Osteocyte (in vitro differentiated cells): ENCODE measurements at regions not wholly inside any gene's neighbourhood (a gene's known extent, or its start where the extent isn't known, plus 50 kb on each side); places are given as distances from the start of the nearest gene placed in this dataset.
A peak's percentile ranks its signal among the peaks of the same experiment; 100 is the strongest.
"Not testable (repeated sequence)": the region's sequence is repeated elsewhere in the genome, so short reads cannot be mapped to it uniquely, and the experiment has no call there.

Source experiments
- DNase-seq: peaks from one replicate; pipeline ENCODE4 v3.0.0; 2021; ENCODE audit warnings: mixed read lengths; ENCODE audit not compliant: unreplicated experiment; ENCODE audit errors: extremely low spot score
- H3K27ac Mint-ChIP-seq: one replicate; pipeline ENCODE4 v1.8.0; 2021; ENCODE audit warnings: mild to moderate bottlenecking, mixed read lengths; ENCODE audit not compliant: unreplicated experiment
- H3K27me3 Mint-ChIP-seq: one replicate; pipeline ENCODE4 v1.8.0; 2021; ENCODE audit warnings: mixed read lengths; ENCODE audit not compliant: unreplicated experiment
- H3K36me3 Mint-ChIP-seq: one replicate; pipeline ENCODE4 v1.8.0; 2021; ENCODE audit warnings: mixed read lengths; ENCODE audit not compliant: unreplicated experiment
- H3K4me1 Mint-ChIP-seq: one replicate; pipeline ENCODE4 v1.8.0; 2021; ENCODE audit warnings: mixed read lengths; ENCODE audit not compliant: unreplicated experiment
- H3K4me3 Mint-ChIP-seq: one replicate; pipeline ENCODE4 v1.8.0; 2021; ENCODE audit warnings: mild to moderate bottlenecking, moderate library complexity, mixed read lengths; ENCODE audit not compliant: unreplicated experiment
- H3K9me3 Mint-ChIP-seq: one replicate; pipeline ENCODE4 v1.8.0; 2021; ENCODE audit warnings: mixed read lengths; ENCODE audit not compliant: unreplicated experiment
- TF ChIP-seq, protein P1 (sequence below): fragments of 200-600 bp; sonication (generic); IDR thresholded peaks from 2 replicates; pipeline ENCODE4 v1.5.0; 2021; ENCODE audit warnings: antibody characterized with exemption, mild to moderate bottlenecking, moderate library complexity

DNA sequence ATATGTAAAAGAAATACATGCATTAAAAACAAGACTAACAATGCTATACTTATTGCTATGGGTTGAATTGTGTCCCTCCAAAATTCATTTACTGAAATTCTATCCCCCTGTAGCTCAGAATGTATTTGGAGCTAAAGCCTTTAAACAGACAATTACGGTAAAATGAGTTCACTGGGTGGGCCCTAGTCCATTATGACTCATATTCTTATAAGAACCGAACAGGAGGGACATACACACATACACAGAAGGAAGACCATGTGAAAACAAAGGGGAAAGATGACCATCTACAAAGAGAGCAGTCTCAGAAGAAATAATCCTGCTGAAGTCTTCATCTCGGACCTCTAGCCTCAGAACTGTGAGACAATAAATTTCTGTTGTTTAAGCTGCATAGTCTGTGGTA, 77.1 kb upstream of the ANKS1B start:
- Mint-ChIP-seq H3K4me1 (no peaks in the 10 kb centered on the region), H3K27me3 (no peaks in the 10 kb centered on the region), H3K27ac (no peak overlapping the region), H3K9me3 (peaks cover 8% of the 10 kb centered on the region), H3K4me3 (no peak overlapping the region), H3K36me3 (peaks cover 37% of the 10 kb centered on the region)
- TF ChIP-seq, protein P1, sequence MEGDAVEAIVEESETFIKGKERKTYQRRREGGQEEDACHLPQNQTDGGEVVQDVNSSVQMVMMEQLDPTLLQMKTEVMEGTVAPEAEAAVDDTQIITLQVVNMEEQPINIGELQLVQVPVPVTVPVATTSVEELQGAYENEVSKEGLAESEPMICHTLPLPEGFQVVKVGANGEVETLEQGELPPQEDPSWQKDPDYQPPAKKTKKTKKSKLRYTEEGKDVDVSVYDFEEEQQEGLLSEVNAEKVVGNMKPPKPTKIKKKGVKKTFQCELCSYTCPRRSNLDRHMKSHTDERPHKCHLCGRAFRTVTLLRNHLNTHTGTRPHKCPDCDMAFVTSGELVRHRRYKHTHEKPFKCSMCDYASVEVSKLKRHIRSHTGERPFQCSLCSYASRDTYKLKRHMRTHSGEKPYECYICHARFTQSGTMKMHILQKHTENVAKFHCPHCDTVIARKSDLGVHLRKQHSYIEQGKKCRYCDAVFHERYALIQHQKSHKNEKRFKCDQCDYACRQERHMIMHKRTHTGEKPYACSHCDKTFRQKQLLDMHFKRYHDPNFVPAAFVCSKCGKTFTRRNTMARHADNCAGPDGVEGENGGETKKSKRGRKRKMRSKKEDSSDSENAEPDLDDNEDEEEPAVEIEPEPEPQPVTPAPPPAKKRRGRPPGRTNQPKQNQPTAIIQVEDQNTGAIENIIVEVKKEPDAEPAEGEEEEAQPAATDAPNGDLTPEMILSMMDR = no peak
- DNase-seq = no peak

DNA sequence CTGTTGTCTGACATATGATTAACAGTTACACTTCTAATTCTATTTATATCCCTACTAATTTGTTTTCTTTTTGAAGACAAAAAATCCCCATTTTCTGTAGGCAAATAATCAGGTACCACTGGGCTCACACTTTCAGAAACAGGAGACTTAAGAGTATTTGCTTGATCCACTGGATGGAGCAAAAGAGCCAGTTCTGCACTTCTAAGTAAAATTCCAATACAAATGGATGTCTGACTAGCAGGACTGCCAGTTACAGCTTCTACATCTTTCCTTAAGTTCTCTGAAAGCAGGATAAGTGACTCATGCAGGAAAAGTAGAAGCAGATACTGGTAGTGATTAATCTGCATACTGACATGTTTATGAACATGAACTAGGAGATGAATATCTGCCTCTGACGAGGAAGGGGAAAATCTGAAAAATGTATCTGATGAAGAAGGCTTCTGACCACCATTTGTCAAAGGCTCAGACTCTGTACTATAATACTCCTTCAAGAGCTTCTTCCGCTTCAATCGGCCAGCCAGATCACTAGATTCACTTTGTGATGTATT, 73.8 kb upstream of the ANKS1B start:
- Mint-ChIP-seq H3K36me3 (peaks cover 23% of the 10 kb centered on the region), H3K27me3 (no peaks in the 10 kb centered on the region), H3K9me3 (no peaks in the 10 kb centered on the region), H3K4me1 (no peaks in the 10 kb centered on the region), H3K27ac (no peak overlapping the region), H3K4me3 (no peak overlapping the region)
- no peak for DNase-seq
- TF ChIP-seq, protein P1 = peak; percentile 46

DNA sequence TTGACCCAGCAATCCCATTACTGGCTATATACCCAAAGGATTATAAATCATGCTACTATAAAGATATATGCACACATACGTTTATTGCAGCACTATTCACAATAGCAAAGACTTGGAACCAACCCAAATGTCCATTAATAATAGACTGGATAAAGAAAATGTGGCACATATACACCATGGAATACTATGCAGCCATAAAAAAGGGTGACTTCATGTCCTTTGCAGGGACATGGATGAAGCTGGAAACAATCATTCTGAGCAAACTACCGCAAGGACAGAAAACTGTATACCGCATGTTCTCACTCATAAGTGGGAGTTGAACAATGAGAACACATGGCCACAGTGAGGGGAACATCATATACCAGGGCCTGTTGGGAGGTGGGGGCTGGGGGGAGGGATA, 61.5 kb upstream of the ANKS1B start:
- not testable (repeated sequence) for H3K4me1 Mint-ChIP-seq, DNase-seq, H3K9me3 Mint-ChIP-seq, H3K4me3 Mint-ChIP-seq, H3K27ac Mint-ChIP-seq, H3K27me3 Mint-ChIP-seq
- H3K36me3 Mint-ChIP-seq = peaks cover 22% of the 10 kb centered on the region

DNA sequence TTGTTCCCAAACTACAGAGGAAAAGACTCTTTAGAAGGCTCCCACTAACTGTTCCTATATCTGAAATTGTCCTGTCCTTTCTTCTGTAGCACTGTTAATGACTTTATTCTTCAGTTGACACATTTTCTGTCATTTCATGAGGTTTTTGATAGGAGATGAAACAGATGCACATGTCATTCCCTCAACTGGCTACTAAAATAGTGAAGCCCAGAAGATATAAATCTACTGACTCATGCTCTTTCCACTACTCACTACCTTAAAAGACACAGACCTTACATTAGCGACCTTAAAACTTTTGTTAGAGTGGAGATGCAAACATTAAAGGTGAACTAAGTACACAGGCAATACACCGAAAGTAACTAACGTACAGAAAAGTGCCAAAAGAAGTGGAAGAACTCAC, 59.5 kb upstream of the ANKS1B start:
- TF ChIP-seq, protein P1 = no peak
- H3K36me3 Mint-ChIP-seq = peaks cover 26% of the 10 kb centered on the region
- no peaks in the 10 kb centered on the region for H3K27me3 Mint-ChIP-seq
- no peak overlapping the region for H3K4me3 Mint-ChIP-seq
- DNase-seq = no peak
- H3K4me1 Mint-ChIP-seq = no peaks in the 10 kb centered on the region
- H3K27ac Mint-ChIP-seq = no peak overlapping the region
- no peaks in the 10 kb centered on the region for H3K9me3 Mint-ChIP-seq

DNA sequence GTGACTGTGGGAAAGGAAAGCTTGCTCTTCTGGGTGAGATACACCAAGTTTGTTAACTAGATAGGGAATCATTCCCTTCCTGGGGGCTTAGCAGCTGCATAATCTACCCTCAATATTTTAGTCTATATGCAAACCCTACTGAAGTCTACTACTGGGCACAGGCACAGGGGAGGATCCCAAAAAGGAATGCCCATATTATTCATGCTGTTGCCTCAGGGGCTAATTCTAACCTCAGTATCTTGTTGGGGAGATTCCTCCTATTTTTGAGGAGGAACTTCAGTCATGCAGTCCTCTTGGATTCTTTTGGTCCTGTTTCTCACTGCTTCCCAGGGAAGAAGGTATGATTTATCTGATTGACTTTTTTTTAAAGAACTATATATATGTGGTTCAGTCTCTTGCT, 58.9 kb upstream of the ANKS1B start:
- H3K9me3 Mint-ChIP-seq = no peaks in the 10 kb centered on the region
- TF ChIP-seq, protein P1 = no peak
- no peaks in the 10 kb centered on the region for H3K27me3 Mint-ChIP-seq
- H3K27ac Mint-ChIP-seq = no peak overlapping the region
- H3K4me1 Mint-ChIP-seq = no peaks in the 10 kb centered on the region
- no peak for DNase-seq
- no peak overlapping the region for H3K4me3 Mint-ChIP-seq
- H3K36me3 Mint-ChIP-seq = peaks cover 26% of the 10 kb centered on the region
